ENCODE measurements at regions not wholly inside any gene's neighbourhood (a gene's known extent, or its start where the extent isn't known, plus 50 kb on each side); places are given as distances from the start of the nearest gene placed in this dataset.
"Not testable (repeated sequence)": the region's sequence is repeated elsewhere in the genome, so short reads cannot be mapped to it uniquely, and the experiment has no call there.

GRCh38 chr17:33901085-33901484 is 354.0 kb upstream of the CCL2 start:
- DNase-seq (ENCODE audit: low spot score) = no peak

GRCh38 chr17:33902901-33903449 is 352.1 kb upstream of the CCL2 start:
- no peak for DNase-seq (ENCODE audit: low spot score)

- DNase-seq (ENCODE audit: low spot score) = no peak
Observed at GRCh38 chr17:33904476-33904875, 350.6 kb upstream of the CCL2 start.

GRCh38 chr17:33905338-33905800 is 349.7 kb upstream of the CCL2 start:
- DNase-seq (ENCODE audit: low spot score) = no peak

- DNase-seq (ENCODE audit: low spot score) = no peak
Observed at GRCh38 chr17:33908363-33909064, 346.6 kb upstream of the CCL2 start.

- DNase-seq (ENCODE audit: low spot score) = no peak
Observed at GRCh38 chr17:33910200-33910857, 344.8 kb upstream of the CCL2 start.

GRCh38 chr17:33914125-33914524 is 341.0 kb upstream of the CCL2 start:
- DNase-seq (ENCODE audit: low spot score) = no peak

- no peak for DNase-seq (ENCODE audit: low spot score)
Observed at GRCh38 chr17:33922971-33923370, 332.1 kb upstream of the CCL2 start.

GRCh38 chr17:33924104-33924503 is 331.0 kb upstream of the CCL2 start:
- DNase-seq (ENCODE audit: low spot score) = no peak

- DNase-seq (ENCODE audit: low spot score) = no peak
Observed at GRCh38 chr17:33925649-33926048, 329.4 kb upstream of the CCL2 start.

GRCh38 chr17:33927732-33928133 is 327.4 kb upstream of the CCL2 start:
- no peak for DNase-seq (ENCODE audit: low spot score)

- no peak for DNase-seq (ENCODE audit: low spot score)
Observed at GRCh38 chr17:33929181-33929724, 325.8 kb upstream of the CCL2 start.

- not testable (repeated sequence) for DNase-seq (ENCODE audit: low spot score)
Observed at GRCh38 chr17:33931148-33931814, 323.8 kb upstream of the CCL2 start.

- no peak for DNase-seq (ENCODE audit: low spot score)
Observed at GRCh38 chr17:33932996-33933395, 322.1 kb upstream of the CCL2 start.

GRCh38 chr17:33933576-33933975 is 321.5 kb upstream of the CCL2 start:
- no peak for DNase-seq (ENCODE audit: low spot score)

- DNase-seq (ENCODE audit: low spot score) = no peak
Observed at GRCh38 chr17:33934696-33935095, 320.4 kb upstream of the CCL2 start.

GRCh38 chr17:33935822-33936221 is 319.3 kb upstream of the CCL2 start:
- no peak for DNase-seq (ENCODE audit: low spot score)

GRCh38 chr17:33936764-33937163 is 318.3 kb upstream of the CCL2 start:
- DNase-seq (ENCODE audit: low spot score) = no peak

GRCh38 chr17:33939959-33940358 is 315.1 kb upstream of the CCL2 start:
- no peak for DNase-seq (ENCODE audit: low spot score)

GRCh38 chr17:33940769-33941370 is 314.2 kb upstream of the CCL2 start:
- DNase-seq (ENCODE audit: low spot score) = no peak

GRCh38 chr17:33941744-33942143 is 313.3 kb upstream of the CCL2 start:
- no peak for DNase-seq (ENCODE audit: low spot score)

GRCh38 chr17:33942414-33942813 is 312.7 kb upstream of the CCL2 start:
- DNase-seq (ENCODE audit: low spot score) = no peak
